ENCODE measurements at regions not wholly inside any gene's neighbourhood (a gene's known extent, or its start where the extent isn't known, plus 50 kb on each side); places are given as distances from the start of the nearest gene placed in this dataset.

DNA sequence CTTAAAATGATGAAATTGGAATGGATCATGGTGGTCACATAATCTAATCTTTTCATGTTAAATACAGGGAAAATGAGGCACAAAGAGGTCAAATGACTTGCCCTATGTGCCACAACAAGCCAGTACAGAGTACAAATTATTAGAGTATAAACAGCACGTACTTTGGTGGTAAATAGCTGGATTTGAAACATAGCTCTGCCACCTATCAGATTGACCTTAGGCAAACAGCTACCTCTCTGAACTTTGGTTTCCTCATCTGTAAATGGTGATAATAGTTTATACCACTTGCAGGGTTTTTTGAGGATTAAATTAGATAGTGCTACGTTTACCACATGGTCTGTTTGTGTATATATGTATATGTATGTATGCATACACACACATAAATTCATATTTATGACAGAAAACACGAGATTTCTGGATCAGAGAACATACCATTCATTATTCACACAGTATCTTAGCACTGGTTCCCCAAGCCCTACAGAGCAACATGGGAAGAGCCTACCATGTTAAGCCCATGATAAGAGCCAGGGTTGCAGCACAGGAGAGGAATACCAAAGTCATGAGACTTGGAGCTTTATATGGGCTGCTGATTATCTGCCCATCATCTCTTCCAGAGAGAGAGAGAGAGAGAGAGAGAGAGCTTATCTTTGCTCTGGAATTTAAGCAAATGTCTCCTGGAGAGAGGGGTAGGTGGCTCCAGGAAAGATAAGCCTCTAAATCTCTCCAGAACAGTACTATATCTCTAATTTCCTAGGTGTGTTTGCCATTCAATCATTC, 73.5 kb downstream of the MDH1 start:
- TF ChIP-seq, protein P1, sequence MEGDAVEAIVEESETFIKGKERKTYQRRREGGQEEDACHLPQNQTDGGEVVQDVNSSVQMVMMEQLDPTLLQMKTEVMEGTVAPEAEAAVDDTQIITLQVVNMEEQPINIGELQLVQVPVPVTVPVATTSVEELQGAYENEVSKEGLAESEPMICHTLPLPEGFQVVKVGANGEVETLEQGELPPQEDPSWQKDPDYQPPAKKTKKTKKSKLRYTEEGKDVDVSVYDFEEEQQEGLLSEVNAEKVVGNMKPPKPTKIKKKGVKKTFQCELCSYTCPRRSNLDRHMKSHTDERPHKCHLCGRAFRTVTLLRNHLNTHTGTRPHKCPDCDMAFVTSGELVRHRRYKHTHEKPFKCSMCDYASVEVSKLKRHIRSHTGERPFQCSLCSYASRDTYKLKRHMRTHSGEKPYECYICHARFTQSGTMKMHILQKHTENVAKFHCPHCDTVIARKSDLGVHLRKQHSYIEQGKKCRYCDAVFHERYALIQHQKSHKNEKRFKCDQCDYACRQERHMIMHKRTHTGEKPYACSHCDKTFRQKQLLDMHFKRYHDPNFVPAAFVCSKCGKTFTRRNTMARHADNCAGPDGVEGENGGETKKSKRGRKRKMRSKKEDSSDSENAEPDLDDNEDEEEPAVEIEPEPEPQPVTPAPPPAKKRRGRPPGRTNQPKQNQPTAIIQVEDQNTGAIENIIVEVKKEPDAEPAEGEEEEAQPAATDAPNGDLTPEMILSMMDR (IDR thresholded peaks at IDR 0.05), result no peak
- TF ChIP-seq POLR2A (IDR thresholded peaks at IDR 0.05; ENCODE audit: low read depth), result no peak
- TF ChIP-seq EP300 (IDR thresholded peaks at IDR 0.05), result no peak
